Suppressor macrophage treated with lipopolysaccharide for 4 hours (primary cell): ENCODE measurements at regions not wholly inside any gene's neighbourhood (a gene's known extent, or its start where the extent isn't known, plus 50 kb on each side); places are given as distances from the start of the nearest gene placed in this dataset.
"Not testable (repeated sequence)": the region's sequence is repeated elsewhere in the genome, so short reads cannot be mapped to it uniquely, and the experiment has no call there.

ENCODE experiments used
- DNase-seq: peaks from one replicate; pipeline ENCODE4 v3.0.0-alpha.2; 2020

GRCh38 chr3:33957176-33957575 lies 158.7 kb downstream of the PDCD6IP start:
- no peak for DNase-seq

DNA sequence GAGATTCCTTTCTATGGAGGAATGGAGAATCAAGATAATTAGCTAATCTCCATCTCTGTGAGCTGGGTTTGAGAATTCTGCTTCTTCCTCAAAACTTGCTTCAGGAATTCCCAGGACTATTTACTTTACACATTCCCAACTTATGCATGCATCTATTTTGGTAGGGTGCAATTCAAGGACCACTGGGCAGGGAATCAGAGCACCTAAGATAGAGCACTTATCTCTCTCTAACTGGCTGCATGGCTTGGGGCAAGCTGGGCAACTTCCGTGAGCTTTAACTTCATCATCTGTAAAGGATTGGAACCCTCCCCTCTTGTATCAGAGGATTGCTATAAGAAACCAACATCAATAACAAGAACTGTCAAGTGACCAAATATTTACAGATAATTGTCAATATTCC lies 160.2 kb downstream of the PDCD6IP start:
- no peak for DNase-seq

DNA sequence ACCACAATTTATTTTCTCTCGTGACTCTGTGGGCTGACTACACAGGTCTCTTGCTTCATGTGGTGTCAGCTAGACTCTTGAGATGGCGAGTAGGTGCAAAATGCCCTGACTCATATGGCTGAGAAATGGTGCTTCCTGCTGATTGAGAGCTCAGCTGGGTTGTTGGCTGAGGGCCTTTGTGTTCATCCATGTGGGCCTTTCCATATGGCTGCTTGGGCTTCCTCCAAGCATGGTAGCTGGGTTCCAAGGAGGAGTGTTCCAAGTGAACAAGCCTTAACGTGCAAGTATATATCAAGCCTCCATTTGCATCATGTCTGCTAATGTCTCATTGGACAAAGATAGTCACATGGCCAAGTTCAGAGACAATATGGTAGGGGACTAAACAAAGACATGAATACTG lies 164.0 kb downstream of the PDCD6IP start:
- no peak for DNase-seq

DNA sequence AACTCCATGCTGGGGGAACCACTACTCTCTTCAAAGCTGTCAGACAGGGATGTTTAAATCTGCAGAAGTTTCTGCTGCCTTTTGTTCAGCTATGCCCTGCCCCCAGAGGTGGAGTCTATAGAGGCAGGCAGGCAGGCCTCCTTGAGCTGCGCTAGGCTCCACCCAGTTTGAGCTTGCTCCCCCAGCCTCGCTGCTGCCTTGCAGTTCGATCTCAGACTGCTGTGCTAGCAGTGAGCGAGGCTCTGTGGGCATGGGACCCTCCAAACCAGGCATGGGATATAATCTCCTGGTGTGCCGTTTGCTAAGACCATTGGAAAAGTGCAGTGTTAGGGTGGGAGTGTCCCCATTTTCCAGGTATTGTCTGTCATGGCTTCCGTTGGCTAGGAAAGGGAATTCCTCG lies 171.8 kb downstream of the PDCD6IP start:
- DNase-seq: not testable (repeated sequence)

- DNase-seq: no peak
Measured at GRCh38 chr3:33971055-33971454, 172.6 kb downstream of the PDCD6IP start.

GRCh38 chr3:33975463-33975862 lies 177.0 kb downstream of the PDCD6IP start:
- no peak for DNase-seq

- no peak for DNase-seq
Measured at GRCh38 chr3:33977227-33977626, 178.8 kb downstream of the PDCD6IP start.

DNA sequence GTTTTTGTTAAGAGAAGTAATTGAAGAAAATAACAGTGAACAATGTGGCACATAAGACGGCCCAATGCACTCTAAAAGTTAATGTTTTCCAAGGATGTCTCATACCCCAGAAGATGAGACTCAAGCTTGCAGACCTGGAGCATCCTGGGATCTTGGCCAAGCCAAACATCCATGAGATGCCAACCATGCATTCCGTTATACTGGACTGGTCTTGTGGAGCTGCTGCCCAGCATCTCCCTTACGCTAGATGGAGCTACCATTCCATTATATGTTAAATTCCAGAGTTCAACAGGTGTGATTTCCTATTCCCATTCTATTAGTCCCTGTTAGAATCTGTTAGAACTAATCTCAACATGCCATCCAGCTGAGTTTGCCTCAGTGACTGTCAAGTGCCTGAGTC lies 181.8 kb downstream of the PDCD6IP start:
- DNase-seq: no peak

DNA sequence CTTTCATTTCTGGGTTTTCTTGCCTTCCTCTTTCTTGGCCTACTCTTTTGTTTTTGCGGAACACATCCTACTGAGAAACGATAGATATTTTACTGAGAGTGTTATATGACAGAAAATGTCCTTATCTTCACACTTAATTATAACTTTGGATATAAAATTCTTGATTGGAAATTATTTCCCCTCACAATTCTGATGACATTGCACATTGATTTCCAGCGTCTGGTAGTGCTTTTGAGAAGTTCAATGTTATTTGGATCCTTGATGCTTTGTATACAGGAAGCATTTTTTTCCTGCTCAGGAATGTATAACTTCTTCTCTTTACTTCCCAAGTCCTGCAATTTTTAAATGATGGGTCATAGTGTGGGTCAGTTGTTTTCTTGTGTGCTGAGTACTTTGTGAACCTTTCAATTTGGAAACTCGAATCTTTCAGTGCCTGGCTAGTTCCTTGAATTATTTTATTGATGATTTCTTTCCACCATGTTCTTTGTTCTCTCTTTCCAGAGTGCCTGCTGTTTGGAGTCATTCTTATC lies 183.9 kb downstream of the PDCD6IP start:
- DNase-seq: no peak

DNA sequence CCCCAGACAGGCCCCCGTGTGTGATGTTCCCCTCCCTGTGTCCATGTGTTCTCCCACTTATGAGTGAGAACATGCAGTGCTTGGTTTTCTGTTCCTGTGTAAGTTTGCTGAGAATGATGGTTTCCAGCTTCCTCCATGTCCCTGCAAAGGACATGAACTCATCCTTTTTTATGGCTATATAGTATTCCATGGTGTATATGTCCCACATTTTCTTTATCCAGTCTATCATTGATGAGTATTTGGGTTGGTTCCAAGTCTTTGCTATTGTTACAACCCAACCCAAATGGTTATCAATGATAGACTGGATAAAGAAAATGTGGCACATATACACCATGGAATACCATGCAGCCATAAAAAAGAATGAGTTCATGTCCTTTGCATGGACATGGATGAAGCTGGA lies 184.5 kb downstream of the PDCD6IP start:
- not testable (repeated sequence) for DNase-seq

GRCh38 chr3:33989229-33989628 lies 190.8 kb downstream of the PDCD6IP start:
- DNase-seq: no peak

- DNase-seq: no peak
Measured at GRCh38 chr3:33991673-33992072, 193.2 kb downstream of the PDCD6IP start.

- DNase-seq: no peak
Measured at GRCh38 chr3:33993631-33994030, 195.2 kb downstream of the PDCD6IP start.

DNA sequence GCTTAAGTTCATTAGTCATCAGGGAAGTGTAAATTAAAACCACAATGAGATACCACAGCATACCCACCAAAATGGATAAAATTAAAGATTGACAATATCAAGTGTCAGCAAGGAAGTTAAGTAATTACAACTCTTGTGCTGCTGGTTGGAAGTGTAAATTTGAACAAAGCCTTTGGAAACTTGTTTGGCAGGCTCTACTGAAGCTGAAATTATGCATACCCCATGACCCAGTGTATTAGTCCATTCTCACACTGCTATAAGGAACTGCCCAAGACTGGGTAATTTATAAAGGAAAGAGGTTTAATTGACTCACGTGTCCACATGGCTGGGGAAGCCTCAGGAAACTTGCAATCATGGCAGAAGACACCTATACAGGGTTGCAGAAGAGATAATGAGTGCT lies 196.1 kb downstream of the PDCD6IP start:
- no peak for DNase-seq

DNA sequence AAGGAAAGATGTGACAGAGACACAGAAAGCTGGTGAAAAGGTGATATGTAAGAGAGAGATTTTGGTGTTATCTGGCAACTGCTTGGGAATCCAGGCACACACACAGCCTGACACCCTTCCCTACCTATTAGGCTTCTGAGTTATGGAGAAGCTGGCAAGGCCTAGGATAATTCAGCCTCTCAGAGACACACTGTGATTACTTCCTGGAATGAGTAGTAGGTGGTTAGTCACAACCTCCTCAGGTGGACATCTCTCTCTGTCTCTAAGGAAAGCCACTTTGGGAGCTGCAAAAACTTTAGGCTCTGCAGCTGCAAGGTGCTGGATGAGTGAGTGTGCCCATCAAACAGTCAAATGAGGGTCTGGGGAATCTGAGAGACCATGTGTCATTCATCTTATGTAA lies 201.9 kb downstream of the PDCD6IP start:
- no peak for DNase-seq

- DNase-seq: no peak
Measured at GRCh38 chr3:34001022-34001421, 202.6 kb downstream of the PDCD6IP start.

DNA sequence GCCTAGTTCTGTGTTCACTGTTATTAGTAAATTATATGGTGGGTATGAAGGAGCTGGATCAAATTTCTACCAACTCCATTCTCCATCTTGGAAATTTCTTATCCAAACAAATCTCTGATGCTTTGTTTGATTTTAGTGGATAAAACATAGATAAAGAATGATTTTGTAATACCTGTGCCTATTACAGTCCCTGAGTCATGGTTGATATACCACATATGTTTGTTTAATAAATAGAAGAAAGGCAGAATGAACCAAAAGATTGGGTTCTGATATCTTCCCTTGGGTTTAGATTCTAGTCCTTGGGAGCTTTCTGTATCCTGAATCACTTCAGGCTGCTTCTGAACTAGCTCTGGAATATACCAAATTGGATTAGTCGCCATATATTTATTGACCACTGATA lies 203.6 kb downstream of the PDCD6IP start:
- no peak for DNase-seq

- DNase-seq: no peak
Measured at GRCh38 chr3:34002569-34003100, 204.2 kb downstream of the PDCD6IP start.

DNA sequence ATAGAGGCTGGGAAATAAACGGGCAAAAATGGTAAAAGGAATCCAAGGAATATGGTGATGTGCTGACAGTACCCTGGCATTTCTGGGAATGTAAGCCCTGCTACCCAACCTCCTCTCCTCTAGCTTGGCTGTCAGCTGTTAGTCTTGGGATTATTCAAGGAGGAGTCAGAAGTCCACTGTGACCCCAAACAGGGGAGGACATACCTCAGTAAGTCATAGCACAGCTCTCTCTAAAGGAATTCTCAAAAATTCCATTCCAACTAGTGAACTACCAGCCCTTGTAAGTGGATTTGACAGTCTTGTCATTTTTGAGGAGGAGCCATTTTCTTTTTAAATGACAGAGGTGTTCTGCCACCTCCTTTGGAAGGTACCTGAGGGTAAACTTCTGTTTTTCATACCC lies 207.5 kb downstream of the PDCD6IP start:
- no peak for DNase-seq

- no peak for DNase-seq
Measured at GRCh38 chr3:34008191-34008590, 209.8 kb downstream of the PDCD6IP start.

DNA sequence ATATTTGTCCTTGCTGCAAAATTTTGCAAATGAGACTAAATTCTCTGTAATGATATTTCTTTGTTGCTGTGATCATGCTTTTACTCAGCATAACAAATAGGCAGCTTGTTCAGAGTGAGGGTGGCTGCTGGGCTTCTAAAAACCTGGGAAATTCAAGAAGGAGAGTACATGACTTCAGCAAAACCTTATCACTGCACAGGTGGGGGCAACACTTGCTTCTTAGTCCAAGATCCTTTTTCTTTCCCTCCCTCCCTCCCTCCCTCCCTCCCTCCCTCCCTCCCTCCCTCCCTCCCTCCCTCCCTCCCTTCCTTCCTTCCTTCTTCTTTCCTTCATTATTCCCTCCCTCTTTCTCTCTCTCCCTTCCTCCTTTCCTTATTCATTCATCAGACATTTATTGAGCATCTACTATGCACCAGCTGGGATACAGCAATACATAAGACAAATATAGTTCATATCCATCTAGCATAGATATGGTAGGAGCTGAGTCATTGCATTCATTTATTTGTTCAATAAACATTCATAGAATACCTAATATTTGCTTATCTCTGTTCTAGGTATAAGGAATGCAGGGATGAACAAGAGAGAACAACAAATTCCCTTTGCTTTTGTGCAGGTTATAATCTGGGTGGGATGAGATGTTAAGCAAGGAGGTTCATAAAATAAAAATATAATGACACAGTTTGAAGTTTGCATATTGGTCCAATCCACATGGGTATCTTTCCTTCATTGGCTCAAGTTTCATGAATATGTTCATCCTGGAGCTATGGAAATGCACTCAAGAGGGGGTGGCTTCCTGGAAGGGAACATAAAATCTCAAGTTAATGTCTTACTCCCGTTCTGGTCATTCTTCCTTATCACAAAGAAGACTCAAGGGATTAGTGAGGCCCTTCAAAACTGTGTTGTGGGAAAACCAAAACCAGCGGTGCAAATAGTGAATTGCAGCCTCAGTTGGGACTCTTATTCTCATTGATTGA lies 210.7 kb downstream of the PDCD6IP start:
- no peak for DNase-seq

GRCh38 chr3:34011171-34012101 lies 213.0 kb downstream of the PDCD6IP start:
- no peak for DNase-seq

- peak; percentile 51 for DNase-seq
Measured at GRCh38 chr3:34012102-34012461, 213.7 kb downstream of the PDCD6IP start.
